Umbilical cord (tissue), 1 donor: ENCODE measurements at regions not wholly inside any gene's neighbourhood (a gene's known extent, or its start where the extent isn't known, plus 50 kb on each side); places are given as distances from the start of the nearest gene placed in this dataset.
"Not testable (repeated sequence)": the region's sequence is repeated elsewhere in the genome, so short reads cannot be mapped to it uniquely, and the experiment has no call there.

Experiments used
- DNase-seq: peaks from one replicate; pipeline ENCODE4 v3.0.0-alpha.2; 2015; ENCODE audit warnings: low spot score

GRCh38 chr1:198967566-198967965 lies 328.7 kb downstream of the PTPRC start:
- DNase-seq, result no peak

GRCh38 chr1:198968866-198969265 lies 330.0 kb downstream of the PTPRC start:
- DNase-seq, result no peak

GRCh38 chr1:198969981-198970380 lies 331.1 kb downstream of the PTPRC start:
- no peak for DNase-seq

- DNase-seq, result no peak
These were observed 332.1 kb downstream of the PTPRC start for GRCh38 chr1:198970916-198971315.

- DNase-seq, result no peak
These were observed 339.1 kb downstream of the PTPRC start for GRCh38 chr1:198977909-198978308.

GRCh38 chr1:198978523-198978922 lies 339.7 kb downstream of the PTPRC start:
- DNase-seq, result no peak

GRCh38 chr1:198986036-198986435 lies 347.2 kb downstream of the PTPRC start:
- no peak for DNase-seq

GRCh38 chr1:198986442-198986841 lies 347.6 kb downstream of the PTPRC start:
- DNase-seq, result no peak

GRCh38 chr1:199002661-199003060 lies 363.8 kb downstream of the PTPRC start:
- DNase-seq, result no peak

GRCh38 chr1:199007423-199007822 lies 368.6 kb downstream of the PTPRC start:
- DNase-seq, result no peak

- DNase-seq, result peak; percentile 46
These were observed 370.6 kb downstream of the PTPRC start for GRCh38 chr1:199009447-199009846.

GRCh38 chr1:199010492-199010891 lies 371.7 kb downstream of the PTPRC start:
- no peak for DNase-seq

- DNase-seq, result peak; percentile 1
These were observed 372.1 kb downstream of the PTPRC start for GRCh38 chr1:199010933-199011332.

- no peak for DNase-seq
These were observed 377.0 kb downstream of the PTPRC start for GRCh38 chr1:199015799-199016198.

GRCh38 chr1:199018471-199019135 lies 379.8 kb downstream of the PTPRC start:
- no peak for DNase-seq

- no peak for DNase-seq
These were observed 381.2 kb downstream of the PTPRC start for GRCh38 chr1:199020051-199020450.

- no peak for DNase-seq
These were observed 382.1 kb downstream of the PTPRC start for GRCh38 chr1:199020904-199021303.

- no peak for DNase-seq
These were observed 390.6 kb downstream of the PTPRC start for GRCh38 chr1:199029401-199029800.

GRCh38 chr1:199029855-199030254 lies 391.0 kb downstream of the PTPRC start:
- no peak for DNase-seq

GRCh38 chr1:199030541-199030940 lies 391.7 kb downstream of the PTPRC start:
- not testable (repeated sequence) for DNase-seq

- not testable (repeated sequence) for DNase-seq
These were observed 392.3 kb downstream of the PTPRC start for GRCh38 chr1:199031170-199031569.

- DNase-seq, result not testable (repeated sequence)
These were observed 393.6 kb downstream of the PTPRC start for GRCh38 chr1:199032479-199032878.

- DNase-seq, result no peak
These were observed 394.8 kb downstream of the PTPRC start for GRCh38 chr1:199033661-199034060.

- DNase-seq, result no peak
These were observed 399.3 kb downstream of the PTPRC start for GRCh38 chr1:199038156-199038555.
